Mesenchymal stem cell (in vitro differentiated cells and primary cell): ENCODE measurements at regions not wholly inside any gene's neighbourhood (a gene's known extent, or its start where the extent isn't known, plus 50 kb on each side); places are given as distances from the start of the nearest gene placed in this dataset.

Experiments used
- DNase-seq: peaks from one replicate; pipeline ENCODE4 v3.0.0-alpha.2; 2013
- H2AFZ ChIP-seq: one replicate; pipeline ENCODE4 v1.6.1; 2013; ENCODE audit warnings: low read depth, mild to moderate bottlenecking, control low read depth, inconsistent platforms, low read length, moderate library complexity
- H2AK5ac ChIP-seq: 2 replicates; pipeline ENCODE4 v1.6.1; 2013; ENCODE audit warnings: low read length, moderate library complexity, mild to moderate bottlenecking, inconsistent platforms; ENCODE audit not compliant: severe bottlenecking
- H2BK120ac ChIP-seq: one replicate; pipeline ENCODE4 v1.6.1; 2013; ENCODE audit warnings: low read depth, mild to moderate bottlenecking, inconsistent platforms, low read length, moderate library complexity
- H2BK12ac ChIP-seq, 2 experiments: one replicate each; pipeline ENCODE4 v1.6.1; 2013; ENCODE audit warnings: inconsistent platforms in 2 of 2, low read length in 2 of 2, mild to moderate bottlenecking in 2 of 2, moderate library complexity in 2 of 2, control low read depth in 1 of 2
- H2BK15ac ChIP-seq: one replicate; pipeline ENCODE4 v1.6.1; 2013; ENCODE audit warnings: mild to moderate bottlenecking, low read depth, inconsistent platforms; ENCODE audit not compliant: poor library complexity, severe bottlenecking
- H2BK5ac ChIP-seq: 2 replicates; pipeline ENCODE4 v1.6.1; 2013; ENCODE audit warnings: low read depth, mild to moderate bottlenecking, low read length, control low read depth, inconsistent platforms; ENCODE audit not compliant: poor library complexity, severe bottlenecking
- H3K14ac ChIP-seq, 2 experiments: one replicate each; pipeline ENCODE4 v1.6.1; 2013; ENCODE audit warnings: inconsistent platforms in 2 of 2, low read length in 2 of 2, control low read depth in 1 of 2, mild to moderate bottlenecking in 1 of 2, moderate library complexity in 1 of 2
- H3K18ac ChIP-seq, 2 experiments: one replicate each; pipeline ENCODE4 v1.6.1; 2013; ENCODE audit warnings: inconsistent platforms in 2 of 2, low read length in 2 of 2, control low read depth in 1 of 2, low read depth in 1 of 2, mild to moderate bottlenecking in 1 of 2
- H3K23ac ChIP-seq, 2 experiments: one replicate each; pipeline ENCODE4 v1.6.1; 2013; ENCODE audit warnings: inconsistent platforms in 2 of 2, low read length in 2 of 2, mild to moderate bottlenecking in 2 of 2, moderate library complexity in 2 of 2, control low read depth in 1 of 2
- H3K27ac ChIP-seq: 2 replicates; pipeline ENCODE4 v1.5.1; 2013; ENCODE audit warnings: mild to moderate bottlenecking, moderate library complexity, low read length, control low read depth, inconsistent platforms; ENCODE audit not compliant: poor library complexity, severe bottlenecking
- H3K27me3 ChIP-seq, 2 experiments: 2 replicates each; pipeline versions ENCODE4 v1.6.1 to v1.7.0; 2013; ENCODE audit warnings: low read length in 2 of 2, mild to moderate bottlenecking in 2 of 2, moderate library complexity in 2 of 2, control low read depth in 1 of 2, inconsistent platforms in 1 of 2; ENCODE audit not compliant: control insufficient read depth in 1 of 2, insufficient read depth in 1 of 2
- H3K36me3 ChIP-seq, 2 experiments: 2 replicates each; pipeline versions ENCODE4 v1.6.1 to v1.7.0; 2013; ENCODE audit warnings: low read length in 2 of 2, control low read depth in 1 of 2, inconsistent platforms in 1 of 2, low read depth in 1 of 2, mild to moderate bottlenecking in 1 of 2; ENCODE audit not compliant: insufficient read depth in 2 of 2, control insufficient read depth in 1 of 2
- H3K4ac ChIP-seq, 2 experiments: one replicate each; pipeline ENCODE4 v1.6.1; 2013; ENCODE audit warnings: inconsistent platforms in 2 of 2, low read length in 2 of 2, mild to moderate bottlenecking in 2 of 2, moderate library complexity in 2 of 2, control low read depth in 1 of 2, low read depth in 1 of 2
- H3K4me1 ChIP-seq: 2 replicates; pipeline ENCODE4 v1.6.1; 2013; ENCODE audit warnings: low read depth, low read length, control low read depth; ENCODE audit not compliant: control insufficient read depth, insufficient read depth
- H3K4me2 ChIP-seq: 2 replicates; pipeline ENCODE4 v1.6.1; 2013; ENCODE audit warnings: low read length, mild to moderate bottlenecking, inconsistent platforms; ENCODE audit not compliant: poor library complexity, severe bottlenecking
- H3K4me3 ChIP-seq, 2 experiments: 2 replicates each; pipeline versions ENCODE4 v1.5.1 to v1.7.0; 2013; ENCODE audit warnings: low read length in 2 of 2, mild to moderate bottlenecking in 2 of 2, control low read depth in 1 of 2, low read depth in 1 of 2; ENCODE audit not compliant: insufficient read depth in 1 of 2
- H3K79me1 ChIP-seq: replicated peaks from 2 replicates; pipeline ENCODE4 v1.6.1; 2013; ENCODE audit warnings: mild to moderate bottlenecking, control low read depth, low read length, inconsistent platforms; ENCODE audit not compliant: poor library complexity, severe bottlenecking
- H3K9ac ChIP-seq: 2 replicates; pipeline ENCODE4 v1.7.0; 2013; ENCODE audit warnings: mild to moderate bottlenecking, low read length, moderate library complexity
- H3K9me3 ChIP-seq: 2 replicates; pipeline ENCODE4 v1.7.0; 2013; ENCODE audit warnings: mild to moderate bottlenecking, low read length; ENCODE audit not compliant: control insufficient read depth
- H4K8ac ChIP-seq: one replicate; pipeline ENCODE4 v1.6.1; 2013; ENCODE audit warnings: inconsistent platforms, mild to moderate bottlenecking, low read length, moderate library complexity
- H4K91ac ChIP-seq: one replicate; pipeline ENCODE4 v1.6.1; 2013; ENCODE audit warnings: mild to moderate bottlenecking, low read length, inconsistent platforms
- WGBS: methylation state at CpG from one replicate; pipeline ENCODE4 v1.1.7; 2013; ENCODE audit warnings: mixed read lengths; 5-methylcytosine and 5-hydroxymethylcytosine counted together

- H3K4me3 ChIP-seq = no peak overlapping the region
- no peak for DNase-seq
- no peak overlapping the region for H2AK5ac ChIP-seq
Observed at GRCh38 chr9:11546231-11546630, 933.4 kb upstream of the PTPRD start.

GRCh38 chr9:11549311-11549794, 936.6 kb upstream of the PTPRD start:
- no peak overlapping the region for H2BK5ac ChIP-seq
- H3K27ac ChIP-seq = no peak overlapping the region
- H2BK120ac ChIP-seq = no peak overlapping the region
- no peak overlapping the region for H2BK15ac ChIP-seq
- no peak overlapping the region for H3K23ac ChIP-seq
- no peaks in the 10 kb centered on the region for H3K36me3 ChIP-seq
- H3K4me2 ChIP-seq = no peak overlapping the region
- no peak overlapping the region for H2BK12ac ChIP-seq
- DNase-seq = no peak
- no peak overlapping the region for H2AK5ac ChIP-seq
- no peaks in the 10 kb centered on the region for H3K79me1 ChIP-seq
- H3K4me3 ChIP-seq = no peak overlapping the region
- no peak overlapping the region for H4K91ac ChIP-seq
- H3K18ac ChIP-seq = no peak overlapping the region
- no peak overlapping the region for H2AFZ ChIP-seq
- H3K9me3 ChIP-seq = peaks cover 9% of the 10 kb centered on the region
- H3K4ac ChIP-seq = no peak overlapping the region
- no peaks in the 10 kb centered on the region for H3K27me3 ChIP-seq
- H3K4me1 ChIP-seq = no peaks in the 10 kb centered on the region
- no peak overlapping the region for H3K14ac ChIP-seq
- no peak overlapping the region for H4K8ac ChIP-seq
- WGBS = 93% methylated on average over 7 of the region's 7 CpGs
- no peak overlapping the region for H3K9ac ChIP-seq

More at GRCh38 chr9:11546231-11546630, 933.4 kb upstream of the PTPRD start:
- Histone ChIP-seq H3K14ac (no peak overlapping the region), H2BK120ac (no peak overlapping the region), H3K23ac (no peak overlapping the region), H4K8ac (no peak overlapping the region), H2BK5ac (no peak overlapping the region), H2BK12ac (no peak overlapping the region), H3K4me1 (no peaks in the 10 kb centered on the region), H3K4ac (no peak overlapping the region), H4K91ac (no peak overlapping the region), H3K27me3 (no peaks in the 10 kb centered on the region), H3K9me3 (peaks cover 14% of the 10 kb centered on the region), H2AFZ (no peak overlapping the region), H3K18ac (no peak overlapping the region), H3K36me3 (no peaks in the 10 kb centered on the region), H3K27ac (no peak overlapping the region), H3K79me1 (no peaks in the 10 kb centered on the region), H3K4me2 (no peak overlapping the region), H2BK15ac (no peak overlapping the region), H3K9ac (no peak overlapping the region)
- WGBS = 100% methylated on average over 2 of the region's 3 CpGs

GRCh38 chr9:11551106-11551505, 938.3 kb upstream of the PTPRD start:
- Histone ChIP-seq H3K4me3 (no peak overlapping the region), H3K36me3 (no peaks in the 10 kb centered on the region), H3K4ac (no peak overlapping the region), H3K27ac (no peak overlapping the region), H2BK12ac (no peak overlapping the region), H4K91ac (no peak overlapping the region), H2BK15ac (no peak overlapping the region), H3K14ac (no peak overlapping the region), H2BK120ac (no peak overlapping the region), H3K27me3 (no peaks in the 10 kb centered on the region), H3K4me1 (no peaks in the 10 kb centered on the region), H4K8ac (no peak overlapping the region), H3K23ac (no peak overlapping the region), H3K18ac (no peak overlapping the region), H3K4me2 (no peak overlapping the region), H3K9me3 (peaks cover 9% of the 10 kb centered on the region), H3K9ac (no peak overlapping the region), H2AK5ac (no peak overlapping the region), H3K79me1 (no peaks in the 10 kb centered on the region), H2AFZ (no peak overlapping the region), H2BK5ac (no peak overlapping the region)
- no peak for DNase-seq

GRCh38 chr9:11558043-11558442, 945.2 kb upstream of the PTPRD start:
- Histone ChIP-seq H3K4me2 (no peak overlapping the region), H2AFZ (no peak overlapping the region), H2BK120ac (no peak overlapping the region), H2AK5ac (no peak overlapping the region), H3K4ac (no peak overlapping the region), H3K18ac (no peak overlapping the region), H2BK12ac (no peak overlapping the region), H3K9me3 (peaks cover 3% of the 10 kb centered on the region), H2BK5ac (no peak overlapping the region), H3K4me3 (no peak overlapping the region), H4K91ac (no peak overlapping the region), H2BK15ac (no peak overlapping the region), H3K4me1 (no peaks in the 10 kb centered on the region), H3K27ac (no peak overlapping the region), H3K9ac (no peak overlapping the region), H4K8ac (no peak overlapping the region), H3K27me3 (no peaks in the 10 kb centered on the region), H3K23ac (no peak overlapping the region), H3K14ac (no peak overlapping the region), H3K79me1 (no peaks in the 10 kb centered on the region), H3K36me3 (no peaks in the 10 kb centered on the region)
- no peak for DNase-seq
- 83% methylated on average over 2 of the region's 2 CpGs for WGBS
